PC-3 (cell line): ENCODE measurements at regions not wholly inside any gene's neighbourhood (a gene's known extent, or its start where the extent isn't known, plus 50 kb on each side); places are given as distances from the start of the nearest gene placed in this dataset.

Experiments
- ATAC-seq: fragments of 200-7000 bp; cut with Tn5 transposase; 2 replicates; pipeline ENCODE4 v1.9.1; 2020; ENCODE audit warnings: mild to moderate bottlenecking, moderate library complexity
- BruUV-seq: library from RNA; stranded (reverse); fragments of 400-500 nt; replicated peaks from 2 replicates; lab custom pipeline; 2021; lab: Mats Ljungman, UMichigan
- CTCF ChIA-PET: fragments of 300-600 bp; sonication (Branson Sonifier 250); formaldehyde crosslinking; loops from one replicate; lab custom pipeline; 2022; ENCODE audit warnings: antibody characterized with exemption; lab: Charles Lee
- POLR2A ChIA-PET: fragments of 300-600 bp; sonication (Branson Sonifier 250); formaldehyde crosslinking; loops from one replicate; lab custom pipeline; 2022; ENCODE audit warnings: antibody characterized with exemption; ENCODE audit not compliant: unreplicated experiment; lab: Charles Lee
- DNase-seq: peaks from one replicate; pipeline ENCODE4 v3.0.0-alpha.2; 2015
- H2AFZ ChIP-seq: fragments of 300-600 bp; sonication (generic); 2 replicates; pipeline ENCODE4 v1.6.0; 2016; ENCODE audit warnings: antibody characterized with exemption, low read length
- H3F3A ChIP-seq: fragments of 300-600 bp; sonication (generic); one replicate; pipeline ENCODE4 v1.6.0; 2017; ENCODE audit warnings: antibody characterized with exemption, low read length, control low read depth, mild to moderate bottlenecking; ENCODE audit not compliant: unreplicated experiment
- H3K27ac ChIP-seq: fragments of 300-600 bp; sonication (generic); 2 replicates; pipeline ENCODE4 v1.5.1; 2016; ENCODE audit warnings: mild to moderate bottlenecking, low read length
- H3K27me3 ChIP-seq: fragments of 300-600 bp; sonication (generic); 2 replicates; pipeline ENCODE4 v1.6.1; 2016; ENCODE audit warnings: low read length, mixed read lengths
- H3K36me3 ChIP-seq: fragments of 300-600 bp; sonication (generic); 2 replicates; pipeline ENCODE4 v1.6.1; 2016; ENCODE audit warnings: low read depth, mixed run types, low read length, mixed read lengths
- H3K4me1 ChIP-seq: fragments of 300-600 bp; sonication (generic); 2 replicates; pipeline ENCODE4 v1.5.1; 2016; ENCODE audit warnings: low read length; ENCODE audit not compliant: insufficient read depth
- H3K4me2 ChIP-seq: fragments of 300-600 bp; sonication (generic); 2 replicates; pipeline ENCODE4 v1.6.0; 2016; ENCODE audit warnings: low read length
- H3K4me3 ChIP-seq: fragments of 300-600 bp; sonication (generic); 2 replicates; pipeline ENCODE4 v1.5.1; 2016; ENCODE audit warnings: mild to moderate bottlenecking, low read length, mixed read lengths
- H3K79me2 ChIP-seq: fragments of 300-600 bp; sonication (generic); 2 replicates; pipeline ENCODE4 v1.6.1; 2017; ENCODE audit warnings: low read length, mixed read lengths
- H3K9ac ChIP-seq: fragments of 300-600 bp; sonication (generic); 2 replicates; pipeline ENCODE4 v1.6.0; 2016; ENCODE audit warnings: mild to moderate bottlenecking, low read length
- H3K9me2 ChIP-seq: fragments of 300-600 bp; sonication (generic); replicated peaks from 2 replicates; pipeline ENCODE4 v1.6.1; 2016; ENCODE audit warnings: mixed run types, low read length, mixed read lengths
- H3K9me3 ChIP-seq: fragments of 300-600 bp; sonication (generic); 2 replicates; pipeline ENCODE4 v1.6.1; 2016; ENCODE audit warnings: low read length, mixed read lengths
- H4K20me1 ChIP-seq: fragments of 300-600 bp; sonication (generic); 2 replicates; pipeline ENCODE4 v1.6.1; 2016; ENCODE audit warnings: low read length, mixed read lengths
- CTCF ChIP-seq: fragments of 300-600 bp; sonication (generic); conservative IDR thresholded peaks from 2 replicates; pipeline ENCODE4 v1.5.1; 2017; ENCODE audit warnings: antibody characterized with exemption, low read depth, mild to moderate bottlenecking, low read length
- EZH2 ChIP-seq: fragments of 300-600 bp; sonication (generic); IDR thresholded peaks from one replicate; pipeline ENCODE4 v1.6.1; 2017; ENCODE audit warnings: antibody characterized with exemption, mild to moderate bottlenecking, low read length; ENCODE audit not compliant: unreplicated experiment
- EZH2phosphoT487 ChIP-seq: fragments of 300-600 bp; sonication (generic); IDR thresholded peaks from 2 replicates; pipeline ENCODE4 v1.6.1; 2018; ENCODE audit warnings: mild to moderate bottlenecking, antibody characterized with exemption, low read length, borderline replicate concordance
- intact Hi-C: fragments of 100-400 bp; cut with micrococcal nuclease; formaldehyde crosslinking; loops from 2 replicates; pipeline ENCODE4 v1.9.0; 2023

GRCh38 chr2:64283006-64283570 is 138.9 kb upstream of the PELI1 start:
- intact Hi-C loops: no loop called here
- Histone ChIP-seq H3F3A (no peaks in the 10 kb centered on the region), H3K27me3 (0 out of 2 replicates have a peak, but pooled peaks cover 14% of the 10 kb centered on the region), H3K9me3 (no peaks in the 10 kb centered on the region), H2AFZ (no peak overlapping the region), H3K4me2 (no peak overlapping the region), H3K4me1 (no peaks in the 10 kb centered on the region), H3K27ac (no peak overlapping the region), H3K4me3 (no peak overlapping the region), H3K36me3 (no peaks in the 10 kb centered on the region), H3K79me2 (no peaks in the 10 kb centered on the region), H3K9ac (no peak overlapping the region), H3K9me2 (no peaks in the 10 kb centered on the region), H4K20me1 (no peaks in the 10 kb centered on the region)
- ChIA-PET CTCF (no interaction called here), POLR2A (no interaction called here)
- DNase-seq: no peak
- no peak for TF ChIP-seq EZH2phosphoT487
- no peak for TF ChIP-seq EZH2
- TF ChIP-seq CTCF: no peak
- ATAC-seq: no peak
- BruUV-seq: no TSS peak

DNA sequence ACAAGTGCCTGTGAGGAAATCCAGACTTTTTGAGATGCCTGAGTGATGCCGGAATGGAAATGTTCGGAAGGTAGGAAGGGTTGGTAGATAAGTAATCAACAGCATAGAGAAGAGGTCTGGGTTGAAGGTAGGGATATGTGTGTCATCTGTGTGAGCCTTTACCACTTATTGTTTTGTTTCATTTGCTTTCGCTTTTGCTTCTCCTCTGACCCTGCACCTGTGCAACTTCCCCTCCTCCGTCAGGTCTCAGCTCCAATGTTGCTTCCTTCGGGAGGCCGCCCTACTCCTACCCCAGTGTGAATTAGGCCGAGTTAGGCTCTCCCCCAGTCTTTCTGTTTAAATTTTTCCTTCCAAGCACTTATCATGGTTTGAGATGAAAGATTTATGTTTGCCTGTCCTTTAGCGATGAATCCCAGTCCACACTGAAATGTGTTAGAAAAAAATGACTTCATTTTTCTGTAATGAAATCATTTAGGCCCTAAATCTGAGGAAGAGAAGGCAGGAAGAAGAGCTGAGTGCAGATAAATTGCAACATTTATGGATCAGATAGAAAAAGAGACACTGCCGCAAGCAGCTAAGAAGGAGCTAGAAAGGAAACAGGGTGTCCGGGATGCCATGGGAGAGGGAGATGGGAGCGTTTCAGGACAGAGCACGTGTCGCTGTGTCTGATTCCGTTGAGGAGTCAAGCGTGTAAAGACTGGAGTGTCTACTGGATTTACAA is 139.6 kb upstream of the PELI1 start:
- BruUV-seq: no TSS peak
- POLR2A ChIA-PET: no interaction called here
- Histone ChIP-seq H3K4me1 (no peaks in the 10 kb centered on the region), H3K79me2 (no peaks in the 10 kb centered on the region), H3K27me3 (0 out of 2 replicates have a peak, but pooled peaks cover 14% of the 10 kb centered on the region), H3K36me3 (no peaks in the 10 kb centered on the region), H3K27ac (no peak overlapping the region), H3K4me2 (no peak overlapping the region), H3F3A (no peaks in the 10 kb centered on the region), H2AFZ (no peak overlapping the region), H3K9me2 (no peaks in the 10 kb centered on the region), H3K4me3 (no peak overlapping the region), H4K20me1 (no peaks in the 10 kb centered on the region), H3K9ac (no peak overlapping the region), H3K9me3 (no peaks in the 10 kb centered on the region)
- TF ChIP-seq EZH2 (no peak), EZH2phosphoT487 (no peak), CTCF (no peak)
- intact Hi-C loops: no loop called here
- CTCF ChIA-PET: no interaction called here
- no peak for ATAC-seq
- DNase-seq: no peak

- Histone ChIP-seq H3K79me2 (no peaks in the 10 kb centered on the region), H3K36me3 (no peaks in the 10 kb centered on the region), H3K9ac (no peak overlapping the region), H4K20me1 (no peaks in the 10 kb centered on the region), H3K4me3 (no peak overlapping the region), H3K27ac (no peak overlapping the region), H3K4me2 (no peak overlapping the region), H3F3A (no peaks in the 10 kb centered on the region), H3K27me3 (0 out of 2 replicates have a peak, but pooled peaks cover 14% of the 10 kb centered on the region), H2AFZ (no peak overlapping the region), H3K9me3 (no peaks in the 10 kb centered on the region), H3K9me2 (no peaks in the 10 kb centered on the region), H3K4me1 (no peaks in the 10 kb centered on the region)
- no peak for ATAC-seq
- TF ChIP-seq EZH2 (no peak), CTCF (no peak), EZH2phosphoT487 (no peak)
- ChIA-PET CTCF (no interaction called here), POLR2A (no interaction called here)
- intact Hi-C loops: no loop called here
- no TSS peak for BruUV-seq
- no peak for DNase-seq
Observed at GRCh38 chr2:64284751-64285150, 140.5 kb upstream of the PELI1 start.
